ENCODE measurements at regions not wholly inside any gene's neighbourhood (a gene's known extent, or its start where the extent isn't known, plus 50 kb on each side); places are given as distances from the start of the nearest gene placed in this dataset.

- no peaks in the 10 kb centered on the region for H3K9me1 ChIP-seq (ENCODE audit: insufficient read depth, low read length)
- H3K4ac ChIP-seq (ENCODE audit: low read depth, low read length), result no peak overlapping the region
- no TSS peak for BruUV-seq (replicated peaks)
- no peaks in the 10 kb centered on the region for H3K36me3 ChIP-seq (ENCODE audit: control insufficient read depth, insufficient read depth, low read length)
- no peak overlapping the region for H2BK20ac ChIP-seq (ENCODE audit: low read depth, low read length)
- no peak overlapping the region for H3K9ac ChIP-seq (ENCODE audit: low read depth, low read length)
- no peaks in the 10 kb centered on the region for H3K9me3 ChIP-seq (ENCODE audit: control insufficient read depth, insufficient read depth, low read length)
- H3K14ac ChIP-seq (replicated peaks; ENCODE audit: low read depth, low read length), result no peak overlapping the region
- H2AK9ac ChIP-seq (replicated peaks; ENCODE audit: low read depth, low read length, poor library complexity), result no peak overlapping the region
- no peak overlapping the region for H3K56ac ChIP-seq (ENCODE audit: extremely low read depth, insufficient read depth, low read length)
- no peaks in the 10 kb centered on the region for H4K20me1 ChIP-seq (ENCODE audit: insufficient read depth, low read length)
- no peak overlapping the region for H4K8ac ChIP-seq (ENCODE audit: low read depth in 2 of 2, low read length in 2 of 2)
- H3K27ac ChIP-seq (ENCODE audit: insufficient read depth, low read length), result no peak overlapping the region
- H2BK5ac ChIP-seq (ENCODE audit: low read depth, low read length, poor library complexity, severe bottlenecking), result no peak overlapping the region
- POLR2A ChIA-PET (ENCODE audit: unreplicated experiment), result no interaction called here
- H2AFZ ChIP-seq (replicated peaks; ENCODE audit: low read length, poor library complexity), result no peak overlapping the region
- no peak overlapping the region for H4K91ac ChIP-seq (ENCODE audit: insufficient read depth, low read depth, low read length)
- H2BK15ac ChIP-seq (ENCODE audit: low read depth, low read length), result no peak overlapping the region
- H3K4me3 ChIP-seq (ENCODE audit: insufficient read depth, low read depth, low read length), result no peak overlapping the region
- in situ Hi-C loops (cut with MboI; ENCODE audit: low sequenced_read_pairs), result no loop called here
- intact Hi-C loops (cut with micrococcal nuclease), result loop anchor here (5.0 kb wide), 1 partner anchor 162 kb away; no protein-coding TSS in a partner anchor
- dilution Hi-C loops (cut with HindIII; ENCODE audit: low sequenced_read_pairs, unreplicated experiment), result no loop called here
- H3K4me2 ChIP-seq (ENCODE audit: low read depth, low read length), result no peak overlapping the region
- TF ChIP-seq POLR2A (IDR thresholded peaks at IDR 0.05; ENCODE audit: low read depth, low read length), result no peak
- TF ChIP-seq CTCF (conservative IDR thresholded peaks at IDR 0.05; ENCODE audit: low read depth, low read length), result no peak
- TF ChIP-seq RCOR1 (IDR thresholded peaks at IDR 0.05; ENCODE audit: insufficient replicate concordance, low read length), result no peak
- TF ChIP-seq MXI1 (IDR thresholded peaks at IDR 0.05; ENCODE audit: borderline replicate concordance, low read depth, low read length), result no peak
- TF ChIP-seq SMC3 (IDR thresholded peaks at IDR 0.05; ENCODE audit: low read depth, low read length), result no peak
- no peak for TF ChIP-seq CEBPB (IDR thresholded peaks at IDR 0.05; ENCODE audit: low read depth, low read length)
- no peak for TF ChIP-seq FOS (IDR thresholded peaks at IDR 0.05; ENCODE audit: low read depth, low read length)
- no peak for TF ChIP-seq MAZ (IDR thresholded peaks at IDR 0.05; ENCODE audit: borderline replicate concordance, low read depth, low read length)
- TF ChIP-seq CHD1 (IDR thresholded peaks at IDR 0.05; ENCODE audit: low read depth, low read length), result no peak
- no peak for TF ChIP-seq BHLHE40 (IDR thresholded peaks at IDR 0.05; ENCODE audit: low read depth, low read length)
- TF ChIP-seq NFE2L2 (IDR thresholded peaks at IDR 0.05; ENCODE audit: low read depth, low read length), result no peak
- TF ChIP-seq MAFK (IDR thresholded peaks at IDR 0.05; ENCODE audit: low read depth, low read length), result no peak
- no peak for TF ChIP-seq RFX5 (IDR thresholded peaks at IDR 0.05; ENCODE audit: low read depth, low read length)
- no peak for TF ChIP-seq USF2 (IDR thresholded peaks at IDR 0.05; ENCODE audit: low read depth, low read length)
- TF ChIP-seq ELK1 (IDR thresholded peaks at IDR 0.05; ENCODE audit: borderline replicate concordance, low read depth, low read length), result no peak
- no peak for TF ChIP-seq RAD21 (IDR thresholded peaks at IDR 0.05; ENCODE audit: low read length)
- no peak for DNase-seq
- ATAC-seq (ENCODE audit: low read depth), result no peak
- no peak overlapping the region for H3K23ac ChIP-seq (ENCODE audit: low read depth, low read length)
- H3K27me3 ChIP-seq (ENCODE audit: control insufficient read depth, insufficient read depth, low read length), result no peaks in the 10 kb centered on the region
- no peak overlapping the region for H4K5ac ChIP-seq (ENCODE audit: low read depth, low read length)
- no peak overlapping the region for H3K18ac ChIP-seq (ENCODE audit: low read depth, low read length)
- H2BK120ac ChIP-seq (ENCODE audit: low read depth, low read length), result no peak overlapping the region
- WGBS, 2 experiments (ENCODE audit: extremely low coverage in 2 of 2, insufficient read length in 1 of 2), result 17% methylated on average over 1 of the region's 1 CpG; no CpG with 5 or more reads in 1 of the 2 experiments
- no peaks in the 10 kb centered on the region for H3K79me1 ChIP-seq (ENCODE audit: low read depth in 1 of 2, low read length in 2 of 2)
- no peak overlapping the region for H2AK5ac ChIP-seq (ENCODE audit: low read depth, low read length)
- CTCF ChIA-PET, result no interaction called here
- H3K4me1 ChIP-seq (ENCODE audit: control insufficient read depth, insufficient read depth, low read length), result no peaks in the 10 kb centered on the region
Observed at GRCh38 chr13:90170208-90170607, 1177.3 kb upstream of the MIR17HG start.

Measured in IMR-90 (cell line).